NB4 (cell line): ENCODE measurements at regions not wholly inside any gene's neighbourhood (a gene's known extent, or its start where the extent isn't known, plus 50 kb on each side); places are given as distances from the start of the nearest gene placed in this dataset.

Experiments
- CTCF ChIP-seq: IDR thresholded peaks from one replicate; pipeline ENCODE4 v1.5.1; 2012; ENCODE audit warnings: low read depth, low read length
- POLR2A ChIP-seq: IDR thresholded peaks from 2 replicates; pipeline ENCODE4 v1.6.1; 2011; ENCODE audit warnings: mild to moderate bottlenecking; ENCODE audit not compliant: insufficient read length; ENCODE audit errors: extremely low read depth

GRCh38 chr5:82534986-82535385, 256.8 kb upstream of the RPS23 start:
- TF ChIP-seq CTCF (no peak), POLR2A (no peak)
